ENCODE measurements at regions not wholly inside any gene's neighbourhood (a gene's known extent, or its start where the extent isn't known, plus 50 kb on each side); places are given as distances from the start of the nearest gene placed in this dataset.
A peak's percentile ranks its signal among the peaks of the same experiment; 100 is the strongest.
"Not testable (repeated sequence)": the region's sequence is repeated elsewhere in the genome, so short reads cannot be mapped to it uniquely, and the experiment has no call there.

GRCh38 chr2:154961676-154962075 lies 263.2 kb downstream of the KCNJ3 start:
- no peak for DNase-seq

- DNase-seq: no peak
Measured at GRCh38 chr2:154960802-154961583, 262.5 kb downstream of the KCNJ3 start.

GRCh38 chr2:154952346-154952980 lies 254.0 kb downstream of the KCNJ3 start:
- DNase-seq: peak; percentile 21

GRCh38 chr2:154947416-154947815 lies 248.9 kb downstream of the KCNJ3 start:
- not testable (repeated sequence) for DNase-seq

- no peak for DNase-seq
Measured at GRCh38 chr2:154945984-154946383, 247.5 kb downstream of the KCNJ3 start.

GRCh38 chr2:154941379-154941778 lies 242.9 kb downstream of the KCNJ3 start:
- no peak for DNase-seq

- no peak for DNase-seq
Measured at GRCh38 chr2:154934213-154934612, 235.7 kb downstream of the KCNJ3 start.

- DNase-seq: no peak
Measured at GRCh38 chr2:154924531-154924930, 226.0 kb downstream of the KCNJ3 start.

GRCh38 chr2:154914561-154914960 lies 216.1 kb downstream of the KCNJ3 start:
- no peak for DNase-seq

GRCh38 chr2:154912215-154912614 lies 213.7 kb downstream of the KCNJ3 start:
- no peak for DNase-seq

GRCh38 chr2:154911729-154912128 lies 213.2 kb downstream of the KCNJ3 start:
- DNase-seq: no peak

GRCh38 chr2:154910701-154911100 lies 212.2 kb downstream of the KCNJ3 start:
- DNase-seq: no peak

- DNase-seq: no peak
Measured at GRCh38 chr2:154908327-154908726, 209.8 kb downstream of the KCNJ3 start.
